Kidney (tissue), 13 donors: ENCODE measurements at regions not wholly inside any gene's neighbourhood (a gene's known extent, or its start where the extent isn't known, plus 50 kb on each side); places are given as distances from the start of the nearest gene placed in this dataset.

Source experiments
- DNase-seq, 5 donors: peaks; one replicate each; pipeline ENCODE4 v3.0.0-alpha.2; 2013 to 2020
- FAIRE-seq: peaks from 2 replicates; lab custom pipeline; 2012; peaks lifted over from hg19 to GRCh38; lab: Jason Lieb, UNC
- H3K27ac ChIP-seq, 2 donors: one replicate each; pipeline ENCODE4 v1.7.0; 2013; ENCODE audit warnings: low read depth in 2 of 2, low read length in 2 of 2, inconsistent platforms in 1 of 2
- H3K27me3 ChIP-seq: one replicate; pipeline ENCODE4 v1.7.1; 2013; ENCODE audit warnings: low read length, inconsistent platforms; ENCODE audit not compliant: control insufficient read depth, insufficient read depth
- H3K36me3 ChIP-seq, 3 donors: one replicate each; pipeline versions ENCODE4 v1.7.0 to v1.7.1; 2013; ENCODE audit warnings: low read length in 3 of 3, control low read depth in 1 of 3, inconsistent platforms in 1 of 3; ENCODE audit not compliant: insufficient read depth in 3 of 3, control insufficient read depth in 2 of 3
- H3K4me1 ChIP-seq, 3 donors: one replicate each; pipeline versions ENCODE4 v1.7.0 to v1.7.1; 2013; ENCODE audit warnings: low read length in 3 of 3, inconsistent platforms in 1 of 3, low read depth in 1 of 3; ENCODE audit not compliant: control insufficient read depth in 2 of 3, insufficient read depth in 2 of 3
- H3K4me3 ChIP-seq, 3 donors: one replicate each; pipeline versions ENCODE4 v1.7.0 to v1.8.1; 2013; ENCODE audit warnings: low read length in 3 of 3, control low read depth in 1 of 3, inconsistent platforms in 1 of 3
- H3K9ac ChIP-seq, 3 donors: one replicate each; pipeline versions ENCODE4 v1.7.0 to v1.7.1; 2013; ENCODE audit warnings: low read length in 3 of 3, control low read depth in 1 of 3, inconsistent platforms in 1 of 3
- H3K9me3 ChIP-seq, 3 donors: one replicate each; pipeline versions ENCODE4 v1.7.0 to v1.7.1; 2013; ENCODE audit warnings: low read length in 3 of 3, control low read depth in 1 of 3, inconsistent platforms in 1 of 3; ENCODE audit not compliant: control insufficient read depth in 2 of 3, insufficient read depth in 1 of 3
- CTCF ChIP-seq: IDR thresholded peaks from 3 replicates; pipeline ENCODE4 v1.5.1; 2012; ENCODE audit warnings: mild to moderate bottlenecking, moderate library complexity, borderline replicate concordance; ENCODE audit not compliant: insufficient read depth; ENCODE audit errors: extremely low read depth
- intact Hi-C: fragments of 100-400 bp; cut with DNase I; formaldehyde crosslinking; loops from one replicate; pipeline ENCODE4 v1.11.1; 2022
- donor health status: control.
- donor health status: control.
- donor health status: control.
- donor health status: control.
- donor health status: control.
- donor health status: DM: yes; HTN: yes; CAD: no.
- donor health status: Normal renal cell carcinoma (clear cell type).

GRCh38 chr17:27990979-27991378 lies 51.5 kb upstream of the NLK start:
- Histone ChIP-seq H3K4me3 (no peak overlapping the region), H3K27me3 (no peaks in the 10 kb centered on the region), H3K9me3 (no peaks in the 10 kb centered on the region), H3K36me3 (no peaks in the 10 kb centered on the region), H3K27ac (no peak overlapping the region), H3K9ac (no peak overlapping the region), H3K4me1 (no peaks in the 10 kb centered on the region)
- intact Hi-C loops = no loop called here
- no peak for DNase-seq
- no peak for TF ChIP-seq CTCF
- no peak for FAIRE-seq

- DNase-seq = no peak
- H3K36me3 ChIP-seq = no peaks in the 10 kb centered on the region
- no peak for FAIRE-seq
- no peaks in the 10 kb centered on the region for H3K9me3 ChIP-seq
- no peak overlapping the region for H3K4me3 ChIP-seq
- H3K4me1 ChIP-seq = no peaks in the 10 kb centered on the region
- no peak overlapping the region for H3K9ac ChIP-seq
- intact Hi-C loops = no loop called here
- no peak for TF ChIP-seq CTCF
- H3K27ac ChIP-seq = no peak overlapping the region
- no peaks in the 10 kb centered on the region for H3K27me3 ChIP-seq
Observed at GRCh38 chr17:27991462-27991993, 50.9 kb upstream of the NLK start.
